ENCODE measurements at regions not wholly inside any gene's neighbourhood (a gene's known extent, or its start where the extent isn't known, plus 50 kb on each side); places are given as distances from the start of the nearest gene placed in this dataset.

- no TSS peak for BruUV-seq (replicated peaks)
- no peak overlapping the region for H3K4me2 ChIP-seq (ENCODE audit: low read depth, low read length)
- ATAC-seq (ENCODE audit: low read depth), result no peak
- WGBS, 2 experiments (ENCODE audit: extremely low coverage in 2 of 2, insufficient read length in 1 of 2), result no CpG with 5 or more reads among the region's 3 CpGs
- no peak overlapping the region for H3K4ac ChIP-seq (ENCODE audit: low read depth, low read length)
- intact Hi-C loops (cut with micrococcal nuclease), result no loop called here
- H3K14ac ChIP-seq (replicated peaks; ENCODE audit: low read depth, low read length), result no peak overlapping the region
- TF ChIP-seq ELK1 (IDR thresholded peaks at IDR 0.05; ENCODE audit: borderline replicate concordance, low read depth, low read length) (no peak), RFX5 (IDR thresholded peaks at IDR 0.05; ENCODE audit: low read depth, low read length) (no peak), NFE2L2 (IDR thresholded peaks at IDR 0.05; ENCODE audit: low read depth, low read length) (no peak), MAFK (IDR thresholded peaks at IDR 0.05; ENCODE audit: low read depth, low read length) (no peak), POLR2A (IDR thresholded peaks at IDR 0.05; ENCODE audit: low read depth, low read length) (no peak), USF2 (IDR thresholded peaks at IDR 0.05; ENCODE audit: low read depth, low read length) (no peak), FOS (IDR thresholded peaks at IDR 0.05; ENCODE audit: low read depth, low read length) (no peak), RAD21 (IDR thresholded peaks at IDR 0.05; ENCODE audit: low read length) (no peak), SMC3 (IDR thresholded peaks at IDR 0.05; ENCODE audit: low read depth, low read length) (no peak), MAZ (IDR thresholded peaks at IDR 0.05; ENCODE audit: borderline replicate concordance, low read depth, low read length) (no peak), CTCF (conservative IDR thresholded peaks at IDR 0.05; ENCODE audit: low read depth, low read length) (no peak), RCOR1 (IDR thresholded peaks at IDR 0.05; ENCODE audit: insufficient replicate concordance, low read length) (no peak), CHD1 (IDR thresholded peaks at IDR 0.05; ENCODE audit: low read depth, low read length) (no peak), BHLHE40 (IDR thresholded peaks at IDR 0.05; ENCODE audit: low read depth, low read length) (no peak)
- ChIA-PET CTCF (no interaction called here), POLR2A (ENCODE audit: unreplicated experiment) (interaction anchor here (0.6 kb wide), 1 partner anchor 857 kb away, joined by 3 read pairs; no protein-coding TSS in a partner anchor)
- no peak overlapping the region for H2AFZ ChIP-seq (replicated peaks; ENCODE audit: low read length, poor library complexity)
- no peaks in the 10 kb centered on the region for H3K27me3 ChIP-seq (ENCODE audit: control insufficient read depth, insufficient read depth, low read length)
- no peak overlapping the region for H2BK15ac ChIP-seq (ENCODE audit: low read depth, low read length)
- no peak overlapping the region for H2BK120ac ChIP-seq (ENCODE audit: low read depth, low read length)
- H4K20me1 ChIP-seq (ENCODE audit: insufficient read depth, low read length), result no peaks in the 10 kb centered on the region
- H3K9ac ChIP-seq (ENCODE audit: low read depth, low read length), result no peak overlapping the region
- no peaks in the 10 kb centered on the region for H3K4me1 ChIP-seq (ENCODE audit: control insufficient read depth, insufficient read depth, low read length)
- no peaks in the 10 kb centered on the region for H3K79me1 ChIP-seq (ENCODE audit: low read depth in 1 of 2, low read length in 2 of 2)
- H3K27ac ChIP-seq (ENCODE audit: insufficient read depth, low read length), result no peak overlapping the region
- no peak overlapping the region for H4K5ac ChIP-seq (ENCODE audit: low read depth, low read length)
- no peak overlapping the region for H3K18ac ChIP-seq (ENCODE audit: low read depth, low read length)
- H2AK9ac ChIP-seq (replicated peaks; ENCODE audit: low read depth, low read length, poor library complexity), result no peak overlapping the region
- no peak overlapping the region for H4K91ac ChIP-seq (ENCODE audit: insufficient read depth, low read depth, low read length)
- no peak overlapping the region for H3K56ac ChIP-seq (ENCODE audit: extremely low read depth, insufficient read depth, low read length)
- H3K4me3 ChIP-seq (ENCODE audit: insufficient read depth, low read depth, low read length), result no peak overlapping the region
- no peak overlapping the region for H3K23ac ChIP-seq (ENCODE audit: low read depth, low read length)
- dilution Hi-C loops (cut with HindIII; ENCODE audit: low sequenced_read_pairs, unreplicated experiment), result no loop called here
- no peak overlapping the region for H2BK5ac ChIP-seq (ENCODE audit: low read depth, low read length, poor library complexity, severe bottlenecking)
- H3K9me1 ChIP-seq (ENCODE audit: insufficient read depth, low read length), result no peaks in the 10 kb centered on the region
- DNase-seq, result no peak
- in situ Hi-C loops (cut with MboI; ENCODE audit: low sequenced_read_pairs), result no loop called here
- H2BK20ac ChIP-seq (ENCODE audit: low read depth, low read length), result no peak overlapping the region
- peaks cover 6% of the 10 kb centered on the region; the same call in 1 of the 2 replicates for H3K9me3 ChIP-seq (ENCODE audit: control insufficient read depth, insufficient read depth, low read length)
- no peak overlapping the region for H2AK5ac ChIP-seq (ENCODE audit: low read depth, low read length)
- H3K36me3 ChIP-seq (ENCODE audit: control insufficient read depth, insufficient read depth, low read length), result no peaks in the 10 kb centered on the region
- no peak overlapping the region for H4K8ac ChIP-seq (ENCODE audit: low read depth in 2 of 2, low read length in 2 of 2)
These were observed 293.5 kb downstream of the CGGBP1 start for GRCh38 chr3:87765256-87765655.

All from IMR-90 (cell line).